NCI-H146 treated with DMSO at 0.1 percent for 48 hours (cell line): ENCODE measurements at regions not wholly inside any gene's neighbourhood (a gene's known extent, or its start where the extent isn't known, plus 50 kb on each side); places are given as distances from the start of the nearest gene placed in this dataset.
"Not testable (repeated sequence)": the region's sequence is repeated elsewhere in the genome, so short reads cannot be mapped to it uniquely, and the experiment has no call there.

ENCODE experiments used
- DNase-seq: peaks from one replicate; lab custom pipeline; 2025; ENCODE audit not compliant: unreplicated experiment; lab: John Stamatoyannopoulos, UW

DNA sequence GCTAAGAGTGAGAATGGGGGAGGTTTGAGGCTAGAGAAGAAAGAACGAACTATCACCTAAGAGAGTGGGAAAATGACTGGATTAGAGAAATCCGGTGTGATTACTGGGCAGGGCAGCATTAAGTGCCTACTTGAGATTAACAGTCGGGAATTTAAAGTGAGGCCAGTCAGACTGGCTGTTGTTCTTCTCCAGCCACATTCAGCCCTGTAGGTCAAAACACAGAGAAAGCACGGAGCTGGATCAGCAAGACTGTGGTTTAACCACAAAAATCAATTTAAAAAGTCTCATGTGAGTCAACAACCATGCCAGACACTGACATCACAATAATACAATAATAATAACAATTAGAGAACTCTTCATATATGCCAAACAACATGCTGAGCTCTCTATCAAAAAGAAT lies 301.9 kb upstream of the SGK1 start:
- no peak for DNase-seq

DNA sequence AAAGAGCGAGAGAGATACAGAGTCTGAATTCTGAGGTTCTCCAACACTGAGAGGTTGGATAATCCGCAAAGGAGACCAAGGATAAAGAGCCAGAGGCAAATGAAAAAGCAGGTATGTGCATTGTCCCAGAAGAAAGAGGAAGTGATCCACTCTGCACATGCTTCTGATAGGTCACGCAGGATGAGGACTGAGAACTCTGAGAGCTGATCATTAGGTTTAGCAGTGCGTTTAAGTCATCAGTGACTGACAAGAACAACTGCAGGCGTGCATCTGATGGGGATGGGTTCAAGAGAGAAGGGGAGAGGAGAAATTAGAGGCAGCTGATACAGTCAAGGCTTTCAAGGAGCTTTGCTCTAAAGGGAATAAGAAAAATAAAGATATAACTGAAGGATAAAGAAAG lies 301.2 kb upstream of the SGK1 start:
- DNase-seq = no peak

DNA sequence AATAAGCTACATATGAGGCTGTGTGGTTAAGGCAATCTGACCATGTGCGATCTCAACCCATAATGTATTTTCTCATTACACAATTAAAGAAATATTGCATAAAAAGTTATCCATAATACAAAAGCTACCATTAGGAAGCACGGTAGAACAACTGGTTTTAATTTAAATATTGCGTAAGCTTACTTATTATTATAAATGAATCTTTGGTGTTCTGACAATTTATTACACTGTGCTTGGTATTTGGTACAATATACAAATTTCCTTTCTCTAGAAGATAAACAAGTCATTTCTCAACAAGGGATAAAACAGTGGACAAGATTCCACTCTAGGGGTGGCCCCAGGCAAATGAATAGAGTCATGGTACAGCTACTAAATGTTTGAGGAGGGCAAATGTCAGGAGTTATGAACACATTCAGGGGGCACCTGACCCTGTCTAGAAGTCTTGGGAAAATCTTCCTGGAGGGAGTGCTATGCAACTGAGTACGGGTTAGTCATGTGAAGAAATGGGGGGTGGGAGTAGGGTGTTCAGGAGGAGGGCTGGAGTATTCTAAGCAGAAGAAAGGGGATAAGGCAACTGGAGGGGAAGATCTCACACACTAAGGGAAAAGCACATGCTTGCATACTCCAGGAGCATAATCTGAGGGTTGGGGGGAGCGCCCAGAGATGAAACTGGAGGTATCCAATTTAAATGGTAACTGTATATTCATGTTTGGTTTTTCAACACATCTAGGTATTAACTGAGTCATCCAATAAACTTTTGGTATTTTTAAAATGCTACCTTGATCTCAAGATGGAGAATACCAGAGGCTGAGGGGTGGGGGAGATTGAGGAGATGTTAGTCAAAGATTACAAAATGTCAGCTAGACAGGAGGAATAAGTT lies 296.9 kb upstream of the SGK1 start:
- no peak for DNase-seq

DNA sequence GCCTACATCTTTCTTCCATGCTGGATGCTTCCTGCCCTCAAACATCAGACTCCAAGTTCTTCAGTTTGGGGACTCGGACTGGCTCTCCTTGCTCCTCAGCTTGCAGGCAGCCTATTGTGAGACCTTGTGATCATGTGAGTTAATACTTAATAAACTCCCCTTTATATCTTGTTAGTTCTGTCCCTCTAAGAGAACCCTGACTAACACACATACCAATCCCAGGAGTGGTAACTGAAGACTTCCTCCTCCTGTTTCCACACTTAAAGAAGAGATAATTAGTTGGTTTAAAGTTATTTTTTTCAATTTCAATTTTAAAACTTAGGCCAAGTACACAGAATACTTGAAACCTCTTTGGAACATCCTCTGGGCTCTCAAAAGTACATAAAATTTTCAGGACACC lies 294.2 kb upstream of the SGK1 start:
- not testable (repeated sequence) for DNase-seq

GRCh38 chr6:134610411-134610810 lies 292.5 kb upstream of the SGK1 start:
- DNase-seq = no peak

- peak; percentile 15 for DNase-seq
Measured at GRCh38 chr6:134609716-134610261, 291.9 kb upstream of the SGK1 start.

DNA sequence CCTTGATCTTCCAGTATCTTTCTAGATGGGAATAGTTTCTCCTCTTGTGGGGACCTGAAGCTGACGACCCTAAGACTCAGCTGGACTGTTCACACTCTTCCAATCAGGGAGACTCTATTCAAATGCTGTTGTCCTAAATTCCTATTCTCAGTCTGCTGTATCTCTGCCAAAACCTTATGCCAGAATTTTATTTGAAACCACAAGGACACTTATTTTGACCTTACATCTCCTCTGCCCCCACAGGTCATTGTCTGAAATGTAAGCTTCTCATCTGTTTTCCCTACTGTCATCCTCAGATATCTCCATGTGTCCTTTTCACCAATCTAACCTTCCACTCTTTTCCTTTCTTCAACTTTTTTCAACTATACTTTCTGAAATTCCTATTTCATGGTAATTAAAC lies 289.5 kb upstream of the SGK1 start:
- DNase-seq = no peak

DNA sequence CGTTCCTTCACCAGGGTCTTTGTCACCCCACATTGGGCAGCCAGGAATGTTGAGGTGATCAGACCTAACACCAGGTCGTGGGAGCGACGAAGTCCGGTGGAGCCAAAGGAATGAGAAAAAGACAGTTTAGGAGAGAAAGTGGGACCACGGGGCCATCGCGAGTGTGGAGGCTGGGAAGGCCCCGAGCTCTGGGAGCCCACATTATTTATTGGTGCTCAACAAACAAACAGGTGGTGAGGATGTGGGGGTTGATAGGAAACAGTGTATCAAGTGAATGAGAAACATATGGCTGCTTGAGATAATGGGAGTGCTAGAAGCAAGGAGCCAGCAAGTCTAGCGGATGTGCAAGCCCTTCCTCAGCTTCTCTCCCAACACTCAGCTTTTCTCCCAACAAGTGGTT lies 287.1 kb upstream of the SGK1 start:
- DNase-seq = no peak

DNA sequence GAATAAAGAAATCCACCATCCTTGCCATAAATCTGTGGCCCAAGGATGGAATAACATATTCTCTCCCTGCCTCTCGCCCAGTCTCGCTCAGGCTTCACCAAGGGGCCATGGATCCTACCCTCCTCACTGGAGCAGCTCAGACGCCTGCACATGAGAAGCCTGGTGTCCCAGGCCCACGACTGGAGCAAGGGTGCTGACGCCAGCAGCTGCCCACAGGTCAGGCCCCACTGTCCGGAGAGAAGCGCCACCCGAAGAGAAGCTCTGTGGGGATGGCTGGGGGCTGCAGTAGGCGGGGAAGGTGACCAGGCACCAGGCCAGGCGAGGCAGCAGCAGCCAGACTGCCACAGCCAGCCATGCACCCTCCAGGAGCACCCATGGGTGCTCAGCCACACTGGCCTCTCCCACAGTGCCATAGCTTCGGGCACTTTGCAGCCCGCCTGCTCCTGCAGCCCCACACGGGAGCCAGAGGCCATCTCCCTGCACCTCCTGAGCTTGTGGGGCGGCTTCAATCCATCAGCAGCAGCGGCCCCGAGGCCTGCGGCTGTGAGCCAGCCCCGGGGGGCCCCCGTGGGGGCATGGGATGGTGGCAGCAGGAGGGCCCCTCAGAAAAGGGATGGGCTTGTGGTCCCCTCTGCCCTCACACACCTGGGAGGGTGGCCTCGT lies 286.2 kb upstream of the SGK1 start:
- DNase-seq = no peak

DNA sequence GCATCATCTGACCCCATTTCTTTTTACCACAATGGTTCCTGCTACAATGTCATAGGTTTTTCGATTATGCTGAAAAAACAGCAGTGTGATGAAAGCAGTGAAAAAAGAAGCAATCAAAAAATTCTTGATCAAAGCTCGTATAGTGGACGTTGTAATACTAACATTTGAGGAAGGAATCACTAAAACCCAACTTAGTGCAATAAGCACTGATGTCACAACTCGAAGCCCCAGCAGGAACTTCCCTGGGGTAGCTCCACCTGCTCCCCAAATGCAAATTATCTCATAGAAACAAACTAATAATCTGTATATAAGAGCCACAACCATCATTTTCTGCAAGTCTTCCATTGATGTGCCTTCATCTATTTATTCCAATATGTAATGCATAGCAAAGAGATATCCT lies 285.6 kb upstream of the SGK1 start:
- DNase-seq = no peak

DNA sequence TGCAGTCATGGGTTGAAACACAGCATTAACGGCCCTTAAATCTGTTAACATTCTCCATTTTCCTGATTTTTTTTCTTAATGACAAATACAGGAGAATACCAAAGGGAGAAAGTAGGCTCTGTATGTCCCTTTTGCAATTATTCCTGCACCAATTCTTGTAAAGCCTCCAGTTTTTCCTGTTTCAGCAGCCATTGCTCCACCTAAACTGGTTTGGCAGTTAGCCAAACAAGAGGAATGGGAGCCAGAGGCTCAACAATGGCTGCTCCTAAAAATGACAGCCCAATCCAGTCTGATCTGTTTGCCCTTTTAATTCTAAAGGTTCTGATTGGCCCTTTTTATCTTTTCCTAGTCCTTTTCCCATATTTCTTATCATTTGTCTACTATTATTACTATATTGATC lies 284.2 kb upstream of the SGK1 start:
- no peak for DNase-seq

DNA sequence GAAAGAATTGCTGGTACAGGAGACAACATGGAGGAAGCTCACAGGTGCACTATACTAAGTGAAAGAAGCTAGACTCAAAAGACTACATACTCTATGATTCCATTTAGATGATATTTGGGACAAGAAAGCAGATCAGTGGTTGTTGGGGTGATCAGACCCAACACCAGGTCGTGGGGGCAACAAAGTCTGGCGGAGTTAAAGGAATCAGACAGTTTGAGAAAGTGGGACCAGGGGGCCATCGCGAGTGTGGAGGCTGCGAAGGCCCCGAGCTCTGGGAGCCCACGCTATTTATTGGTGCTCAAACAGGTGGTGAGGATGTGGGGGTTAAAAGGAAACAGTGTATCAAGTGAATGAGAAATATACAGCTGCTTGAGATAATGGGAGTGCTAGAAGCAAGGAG lies 282.8 kb upstream of the SGK1 start:
- DNase-seq = no peak

GRCh38 chr6:134599079-134599478 lies 281.2 kb upstream of the SGK1 start:
- no peak for DNase-seq

DNA sequence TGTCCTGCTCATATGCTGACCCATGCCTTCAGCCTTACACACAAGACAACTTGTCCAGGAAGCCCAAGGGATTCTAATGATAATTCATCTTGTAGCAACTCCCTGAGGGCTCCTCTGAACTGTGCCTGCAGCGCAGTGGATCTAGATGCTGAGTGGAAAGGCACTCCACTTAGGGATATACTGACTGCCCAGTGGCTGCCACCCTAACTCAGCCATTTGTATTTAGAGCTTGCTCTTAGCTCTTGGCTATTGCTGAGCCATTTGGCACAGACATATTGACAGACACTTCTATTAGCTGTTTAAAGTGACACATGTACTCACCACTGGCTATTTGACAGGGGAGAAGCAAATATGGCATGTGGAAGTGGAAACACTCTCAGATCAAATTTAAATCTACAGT lies 278.3 kb upstream of the SGK1 start:
- no peak for DNase-seq

GRCh38 chr6:134594881-134595280 lies 277.0 kb upstream of the SGK1 start:
- DNase-seq = no peak

DNA sequence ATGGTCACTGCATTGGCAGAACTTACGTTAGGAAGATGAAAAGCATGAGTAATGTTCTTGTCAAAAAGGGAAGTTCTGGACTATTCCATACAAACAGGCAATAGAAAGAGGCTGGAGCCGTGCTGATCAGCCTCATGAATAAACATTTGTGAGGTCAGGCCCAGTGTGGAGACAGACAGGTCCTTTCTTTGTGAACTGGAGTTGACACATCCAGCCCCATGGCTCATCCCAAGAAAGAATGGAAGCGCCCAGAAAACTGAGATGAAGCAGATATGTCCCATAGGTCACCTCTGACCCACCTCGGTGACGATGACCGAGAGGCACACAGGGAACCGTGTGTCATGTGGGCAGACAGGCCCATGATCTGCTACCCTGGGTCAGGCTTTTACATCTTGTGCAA lies 276.0 kb upstream of the SGK1 start:
- no peak for DNase-seq

DNA sequence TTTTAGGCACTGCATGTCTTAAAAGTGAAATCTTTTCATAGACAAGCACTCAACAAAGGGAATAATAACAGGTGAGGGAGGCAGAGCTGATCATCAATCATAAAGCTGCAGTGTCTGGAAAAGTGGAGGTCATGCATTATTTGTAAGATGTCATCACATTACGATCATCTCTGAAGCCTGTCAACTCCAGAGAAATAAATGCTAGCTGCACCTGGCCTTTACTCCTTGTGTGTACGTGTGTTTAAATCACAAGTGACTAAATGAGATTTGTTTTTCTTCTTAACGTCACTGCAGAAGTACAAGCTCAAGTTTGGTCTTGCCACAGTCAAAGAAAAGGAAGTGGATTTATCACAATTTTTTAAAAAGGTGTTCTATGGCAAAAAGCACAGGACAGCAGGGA lies 275.5 kb upstream of the SGK1 start:
- peak; percentile 44 for DNase-seq

DNA sequence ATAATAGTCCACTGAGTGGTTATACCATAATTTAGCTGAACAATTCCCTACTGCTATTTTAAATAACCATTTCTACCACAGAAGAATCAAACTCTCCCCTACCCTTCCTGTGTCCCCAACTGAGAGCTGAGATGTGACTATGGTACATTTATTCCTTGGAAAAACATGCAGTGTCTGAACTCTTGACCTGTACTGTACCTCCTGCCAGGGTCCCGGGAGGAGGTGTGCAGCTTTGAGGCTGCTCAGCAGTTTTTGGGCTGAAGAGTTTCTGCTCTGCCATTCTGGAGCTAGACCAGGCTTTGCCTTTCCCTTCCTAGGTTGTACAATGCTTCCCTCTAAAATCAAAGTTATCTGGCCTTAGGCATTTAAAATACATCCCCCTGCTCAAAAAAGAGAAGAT lies 275.1 kb upstream of the SGK1 start:
- no peak for DNase-seq

DNA sequence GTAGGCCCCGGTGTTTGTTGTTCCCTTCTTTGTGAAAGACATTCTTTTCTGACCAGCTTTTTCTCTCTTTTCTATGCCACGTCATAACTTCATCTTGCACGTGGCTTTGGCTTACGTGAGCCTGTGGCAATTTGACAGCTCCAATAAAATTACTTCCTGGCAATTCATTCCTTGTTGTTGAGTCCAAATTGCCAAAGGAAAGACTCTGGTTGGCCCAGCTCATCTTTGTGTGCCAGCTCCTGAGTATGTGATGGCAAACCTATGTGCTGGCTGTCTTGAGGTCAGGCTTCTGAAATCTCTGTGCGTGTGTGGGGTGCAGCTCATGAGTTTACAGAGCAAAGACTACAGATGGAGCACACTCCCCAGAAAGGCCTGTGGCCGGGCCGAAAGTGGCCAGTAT lies 272.5 kb upstream of the SGK1 start:
- no peak for DNase-seq

GRCh38 chr6:134590004-134590403 lies 272.1 kb upstream of the SGK1 start:
- DNase-seq = no peak

GRCh38 chr6:134589512-134589911 lies 271.6 kb upstream of the SGK1 start:
- DNase-seq = no peak

DNA sequence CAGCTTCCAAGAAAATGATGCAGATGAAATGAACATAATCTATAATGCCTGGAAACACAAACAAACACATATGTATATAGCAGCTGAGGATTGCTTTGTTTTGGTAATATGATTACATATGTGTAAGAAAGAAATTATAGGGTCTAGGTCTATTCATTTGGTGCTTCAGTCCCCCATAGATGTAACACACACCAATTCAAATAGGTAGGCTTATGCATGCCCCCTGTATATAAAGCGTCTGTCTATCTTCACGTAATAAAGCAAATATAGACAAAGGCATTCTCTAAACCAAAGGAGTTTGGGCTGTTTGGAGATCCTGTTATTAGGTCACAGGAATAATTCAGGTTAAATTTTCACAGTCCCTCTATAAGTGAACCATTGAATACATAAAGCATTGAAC lies 270.4 kb upstream of the SGK1 start:
- no peak for DNase-seq
